Upper lobe of right lung (tissue), 1 donor: ENCODE measurements at regions not wholly inside any gene's neighbourhood (a gene's known extent, or its start where the extent isn't known, plus 50 kb on each side); places are given as distances from the start of the nearest gene placed in this dataset.

ENCODE experiments used
- ATAC-seq: fragments of 200-7000 bp; cut with Tn5 transposase; one replicate; pipeline ENCODE4 v1.9.1; 2020; ENCODE audit warnings: mild to moderate bottlenecking, moderate library complexity
- DNase-seq: peaks from one replicate; pipeline ENCODE4 v3.0.0-alpha.2; 2020
- H3K27ac ChIP-seq: fragments of 200-600 bp; one replicate; pipeline ENCODE4 v1.8.0; 2022
- H3K27me3 ChIP-seq: fragments of 200-600 bp; one replicate; pipeline ENCODE4 v1.8.0; 2022; ENCODE audit warnings: mild to moderate bottlenecking
- H3K36me3 ChIP-seq: fragments of 200-600 bp; one replicate; pipeline ENCODE4 v1.8.0; 2022
- H3K4me1 ChIP-seq: fragments of 200-600 bp; one replicate; pipeline ENCODE4 v1.8.0; 2022
- H3K4me3 ChIP-seq: fragments of 200-600 bp; one replicate; pipeline ENCODE4 v1.8.0; 2022; ENCODE audit warnings: mild to moderate bottlenecking
- H3K9me3 ChIP-seq: fragments of 200-600 bp; one replicate; pipeline ENCODE4 v1.8.0; 2022
- CTCF ChIP-seq: fragments of 200-600 bp; IDR thresholded peaks from one replicate; pipeline ENCODE4 v1.8.0; 2022; ENCODE audit warnings: antibody characterized with exemption
- intact Hi-C: fragments of 100-400 bp; cut with DNase I; formaldehyde crosslinking; loops from one replicate; pipeline ENCODE4 v1.11.0; 2022
- donor health status: DM: no; HTN: yes; CAD: no; lungs with severe emphysema.

- Histone ChIP-seq H3K27ac (no peak overlapping the region), H3K36me3 (no peaks in the 10 kb centered on the region), H3K9me3 (no peaks in the 10 kb centered on the region), H3K4me1 (no peaks in the 10 kb centered on the region), H3K4me3 (no peak overlapping the region), H3K27me3 (no peaks in the 10 kb centered on the region)
- DNase-seq (no peak), ATAC-seq (no peak)
- no peak for TF ChIP-seq CTCF
- intact Hi-C loops: no loop called here
Measured at GRCh38 chr3:144102421-144102820, 130.8 kb downstream of the DIPK2A start.

DNA sequence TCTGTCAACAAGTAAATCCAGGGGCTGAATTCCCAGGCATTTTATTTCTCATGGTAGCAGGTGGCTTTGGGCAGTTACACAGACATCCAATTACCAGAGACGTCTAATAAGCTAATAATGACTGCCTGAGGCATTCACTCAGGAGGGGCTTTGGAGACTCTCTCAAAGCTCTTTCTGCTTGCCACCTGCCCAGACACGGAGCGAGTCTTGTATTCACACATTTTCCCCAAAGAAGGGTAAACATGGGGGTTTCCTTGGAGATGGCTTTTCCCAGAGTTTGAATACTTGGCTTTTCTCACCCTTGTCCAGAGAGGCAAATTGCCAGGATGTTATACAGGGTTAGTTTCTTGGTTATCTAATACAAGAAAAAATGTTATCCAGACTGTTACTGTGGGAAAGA lies 132.6 kb downstream of the DIPK2A start:
- ATAC-seq (no peak), DNase-seq (no peak)
- Histone ChIP-seq H3K9me3 (no peaks in the 10 kb centered on the region), H3K27me3 (no peaks in the 10 kb centered on the region), H3K4me3 (no peak overlapping the region), H3K36me3 (no peaks in the 10 kb centered on the region), H3K4me1 (no peaks in the 10 kb centered on the region), H3K27ac (no peak overlapping the region)
- TF ChIP-seq CTCF: no peak
- intact Hi-C loops: no loop called here

DNA sequence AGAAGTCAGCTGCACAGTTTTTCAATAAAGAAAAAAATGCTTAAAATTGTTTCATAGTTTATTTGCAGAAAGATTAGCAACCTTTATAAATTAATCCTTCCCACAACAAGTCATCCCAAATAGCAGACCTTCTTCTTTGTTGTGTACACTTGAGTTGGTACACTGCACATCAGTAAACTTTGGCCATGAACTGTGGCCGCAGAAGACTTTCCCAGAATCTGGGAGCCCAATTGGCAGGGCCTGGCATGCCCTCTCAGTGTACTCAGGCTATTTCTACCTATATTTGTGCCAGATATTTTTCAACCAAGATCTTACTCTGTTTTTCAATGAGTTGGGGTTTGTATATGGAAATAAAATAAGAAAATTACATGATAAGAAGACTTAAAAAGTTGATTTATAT lies 133.1 kb downstream of the DIPK2A start:
- DNase-seq: no peak
- no peaks in the 10 kb centered on the region for H3K27me3 ChIP-seq
- no peaks in the 10 kb centered on the region for H3K36me3 ChIP-seq
- no peak for ATAC-seq
- H3K9me3 ChIP-seq: no peaks in the 10 kb centered on the region
- intact Hi-C loops: no loop called here
- H3K4me1 ChIP-seq: no peaks in the 10 kb centered on the region
- H3K4me3 ChIP-seq: no peak overlapping the region
- TF ChIP-seq CTCF: no peak
- no peak overlapping the region for H3K27ac ChIP-seq

GRCh38 chr3:144105542-144105941 lies 133.9 kb downstream of the DIPK2A start:
- Histone ChIP-seq H3K36me3 (no peaks in the 10 kb centered on the region), H3K27ac (no peak overlapping the region), H3K9me3 (no peaks in the 10 kb centered on the region), H3K27me3 (no peaks in the 10 kb centered on the region), H3K4me3 (no peak overlapping the region), H3K4me1 (no peaks in the 10 kb centered on the region)
- no peak for DNase-seq
- intact Hi-C loops: no loop called here
- no peak for TF ChIP-seq CTCF
- no peak for ATAC-seq

DNA sequence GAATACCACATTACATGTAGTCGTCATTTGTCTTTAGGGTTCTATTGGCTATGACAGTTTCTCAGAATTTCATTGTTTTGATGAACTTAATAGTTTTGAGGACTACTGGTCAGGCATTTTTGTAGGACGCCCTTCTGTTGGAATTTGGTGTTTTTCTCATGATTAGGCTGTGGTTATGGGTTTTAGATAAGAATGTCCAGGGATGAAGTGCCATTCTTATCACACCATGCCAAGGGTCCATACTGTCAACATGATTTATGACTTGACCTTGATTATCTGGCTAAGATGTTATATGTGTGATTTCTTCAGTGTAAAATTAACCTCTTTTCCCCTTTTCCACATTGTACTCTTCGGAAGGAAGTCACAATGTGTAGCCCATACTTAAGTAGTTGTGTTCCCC lies 135.3 kb downstream of the DIPK2A start:
- Histone ChIP-seq H3K4me3 (no peak overlapping the region), H3K4me1 (no peaks in the 10 kb centered on the region), H3K9me3 (no peaks in the 10 kb centered on the region), H3K36me3 (no peaks in the 10 kb centered on the region), H3K27ac (no peak overlapping the region), H3K27me3 (no peaks in the 10 kb centered on the region)
- ATAC-seq: no peak
- DNase-seq: no peak
- intact Hi-C loops: no loop called here
- no peak for TF ChIP-seq CTCF

- DNase-seq: no peak
- H3K27ac ChIP-seq: no peak overlapping the region
- no peaks in the 10 kb centered on the region for H3K9me3 ChIP-seq
- H3K4me1 ChIP-seq: no peaks in the 10 kb centered on the region
- TF ChIP-seq CTCF: no peak
- no peaks in the 10 kb centered on the region for H3K27me3 ChIP-seq
- intact Hi-C loops: no loop called here
- no peak for ATAC-seq
- H3K4me3 ChIP-seq: no peak overlapping the region
- no peaks in the 10 kb centered on the region for H3K36me3 ChIP-seq
Measured at GRCh38 chr3:144107923-144108322, 136.3 kb downstream of the DIPK2A start.
